HuH-7 (cell line): ENCODE measurements at regions not wholly inside any gene's neighbourhood (a gene's known extent, or its start where the extent isn't known, plus 50 kb on each side); places are given as distances from the start of the nearest gene placed in this dataset.

ENCODE experiments used
- DNase-seq: peaks from one replicate; pipeline ENCODE4 v3.0.0; 2011; ENCODE audit warnings: low spot score

GRCh38 chr1:193562121-193562520, 375.7 kb upstream of the B3GALT2 start:
- DNase-seq = no peak

DNA sequence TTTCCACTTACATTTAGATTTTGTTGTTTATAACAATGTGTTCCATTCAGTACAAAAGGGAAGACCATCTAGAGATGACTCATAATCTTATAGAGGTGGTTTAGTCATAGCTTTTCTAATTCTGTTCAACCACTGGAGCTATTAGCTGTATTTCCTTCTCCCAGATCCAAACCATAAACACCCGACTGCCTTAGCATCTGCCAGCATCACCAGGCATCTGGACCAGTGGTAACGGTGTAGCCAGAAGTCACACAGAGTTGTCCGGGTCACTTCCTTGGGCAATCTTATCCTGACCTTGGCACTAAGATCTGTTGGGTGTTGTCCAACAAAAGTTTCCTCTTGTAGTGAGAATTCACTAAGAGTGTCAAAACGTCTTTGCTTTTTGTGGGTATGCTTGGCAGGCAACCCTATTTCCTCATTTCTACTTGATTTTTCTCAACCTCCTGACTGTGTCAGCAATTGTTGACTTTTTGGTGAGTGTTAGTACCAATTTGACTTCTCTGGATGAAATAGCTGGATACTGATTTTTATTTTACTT, 372.1 kb upstream of the B3GALT2 start:
- no peak for DNase-seq

DNA sequence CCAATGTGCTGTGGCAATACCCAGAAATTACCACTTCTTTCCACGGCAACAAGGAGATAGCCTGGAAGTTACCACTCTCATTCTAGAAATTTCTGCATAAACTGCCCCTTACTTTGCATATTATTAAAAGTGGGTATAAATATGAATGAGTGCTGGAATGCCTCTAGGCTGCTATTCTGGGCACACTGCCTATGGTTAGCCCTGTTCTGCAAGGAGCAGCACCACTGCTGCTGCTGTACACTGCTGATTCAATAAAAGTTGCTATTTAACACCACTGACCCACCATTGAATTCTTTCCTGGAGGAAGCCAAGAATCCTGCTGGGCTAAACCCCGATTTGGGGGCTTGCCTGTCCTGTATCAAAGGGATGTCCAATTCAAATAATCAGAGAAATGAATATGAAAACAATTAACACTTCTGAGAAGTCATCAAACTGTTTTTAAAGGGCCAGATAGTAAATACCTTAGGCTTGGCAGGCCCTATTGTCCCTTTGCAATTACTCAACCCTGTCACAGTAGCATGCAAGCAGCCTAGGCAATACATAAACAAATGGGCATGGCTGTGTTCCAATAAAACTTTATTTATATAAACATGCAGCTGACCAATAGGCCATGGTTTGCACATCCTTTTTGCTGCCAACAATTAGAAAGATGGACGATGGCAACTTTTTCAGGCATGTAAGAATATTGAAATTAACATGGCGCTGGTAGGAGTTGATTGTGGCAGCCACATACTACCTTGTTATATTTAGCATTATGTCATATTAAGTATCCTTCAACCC, 369.4 kb upstream of the B3GALT2 start:
- no peak for DNase-seq

DNA sequence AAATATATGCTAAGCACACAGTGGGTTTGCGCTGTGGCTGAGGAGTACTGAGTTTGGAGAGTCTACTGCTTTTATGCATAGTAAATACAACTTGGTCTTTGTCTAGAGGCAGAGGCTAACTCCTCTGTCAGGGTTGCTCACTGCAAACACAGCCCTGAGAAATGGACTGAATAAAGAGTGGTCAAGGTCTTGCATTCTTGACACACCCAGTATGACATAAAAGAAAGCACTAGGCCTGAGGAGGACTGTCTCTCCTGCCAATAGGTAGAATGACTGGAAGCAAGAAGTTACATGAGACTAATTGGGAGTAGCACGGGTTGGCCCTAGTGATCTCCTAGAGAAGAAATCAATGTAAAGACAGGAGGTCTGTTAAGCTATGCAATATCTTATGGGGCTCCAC, 367.2 kb upstream of the B3GALT2 start:
- DNase-seq = no peak

- DNase-seq = no peak
These were observed 365.9 kb upstream of the B3GALT2 start for GRCh38 chr1:193552274-193552673.

DNA sequence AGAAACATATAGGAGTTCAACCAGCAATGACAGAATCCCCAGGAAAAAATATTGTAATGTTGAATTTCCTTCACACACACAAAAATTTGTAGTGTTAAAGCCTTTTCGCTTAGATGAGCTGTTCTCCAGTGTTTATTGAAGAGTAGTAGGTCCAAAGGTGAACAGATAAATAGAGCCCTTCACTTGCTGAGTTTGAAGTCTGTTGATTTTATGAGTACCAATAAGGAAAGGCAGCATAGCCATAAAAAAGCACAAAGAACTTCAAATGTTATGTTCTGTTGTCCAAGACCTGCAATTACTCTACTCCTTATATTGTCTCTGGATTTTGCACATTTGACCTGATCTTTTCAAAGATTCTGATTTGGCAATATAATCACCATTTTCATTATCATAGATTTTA, 362.7 kb upstream of the B3GALT2 start:
- peak; percentile 15 for DNase-seq

GRCh38 chr1:193545171-193545570, 358.8 kb upstream of the B3GALT2 start:
- no peak for DNase-seq

GRCh38 chr1:193543259-193543658, 356.8 kb upstream of the B3GALT2 start:
- no peak for DNase-seq

GRCh38 chr1:193542690-193543089, 356.3 kb upstream of the B3GALT2 start:
- DNase-seq = no peak

GRCh38 chr1:193540511-193540910, 354.1 kb upstream of the B3GALT2 start:
- DNase-seq = no peak

DNA sequence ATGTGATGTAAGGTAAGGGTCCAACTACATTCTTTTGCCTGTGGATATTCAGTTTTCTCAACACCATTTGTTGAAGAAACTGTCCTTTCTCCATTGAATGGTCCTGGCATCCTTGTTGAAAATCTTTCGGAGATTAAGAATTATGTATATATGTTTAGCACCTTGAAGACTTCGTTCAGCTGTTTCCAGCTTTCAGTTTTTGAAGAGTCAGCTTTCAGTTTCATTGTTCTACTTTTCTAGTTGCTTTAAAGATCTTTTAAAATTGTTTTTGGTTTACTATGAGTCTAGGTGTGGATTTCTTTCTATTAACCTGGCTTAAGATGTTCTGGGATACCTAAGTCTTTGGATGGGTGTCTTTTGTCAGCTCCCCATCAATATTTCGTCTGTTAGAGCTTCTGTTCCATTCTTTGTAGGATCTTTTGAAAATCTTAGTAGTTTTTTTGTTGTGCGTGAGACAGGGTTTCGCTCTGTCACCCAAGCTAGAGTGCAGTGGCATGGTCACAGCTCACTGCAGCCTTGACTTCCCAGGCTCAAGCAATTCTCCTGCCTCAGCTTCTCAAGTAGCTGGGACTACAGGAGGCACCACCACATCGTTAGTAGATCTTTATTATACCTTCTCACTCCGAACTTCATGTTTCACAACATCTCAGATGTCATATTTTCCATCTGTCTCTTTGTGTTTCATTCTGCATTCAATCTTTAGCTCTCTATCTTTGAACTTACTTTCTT, 353.5 kb upstream of the B3GALT2 start:
- no peak for DNase-seq

GRCh38 chr1:193538680-193539079, 352.3 kb upstream of the B3GALT2 start:
- no peak for DNase-seq

DNA sequence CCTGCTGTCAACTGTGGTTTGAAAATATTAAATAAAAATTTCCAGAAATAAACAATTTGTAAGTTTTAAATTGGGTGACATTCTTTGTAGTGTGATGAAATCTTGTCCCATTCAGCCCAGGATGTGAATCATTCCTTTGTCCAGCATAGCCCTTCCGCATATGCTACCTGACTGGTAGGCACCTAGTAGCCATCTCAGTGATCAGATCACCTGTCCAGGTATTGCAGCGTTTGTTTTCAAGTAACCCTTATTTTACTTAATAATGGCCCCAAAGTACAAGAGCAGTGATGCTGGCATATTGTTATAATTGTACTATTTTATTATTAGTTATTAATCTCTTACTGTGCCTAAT, 351.6 kb upstream of the B3GALT2 start:
- no peak for DNase-seq

- DNase-seq = no peak
These were observed 351.0 kb upstream of the B3GALT2 start for GRCh38 chr1:193537266-193538002.

DNA sequence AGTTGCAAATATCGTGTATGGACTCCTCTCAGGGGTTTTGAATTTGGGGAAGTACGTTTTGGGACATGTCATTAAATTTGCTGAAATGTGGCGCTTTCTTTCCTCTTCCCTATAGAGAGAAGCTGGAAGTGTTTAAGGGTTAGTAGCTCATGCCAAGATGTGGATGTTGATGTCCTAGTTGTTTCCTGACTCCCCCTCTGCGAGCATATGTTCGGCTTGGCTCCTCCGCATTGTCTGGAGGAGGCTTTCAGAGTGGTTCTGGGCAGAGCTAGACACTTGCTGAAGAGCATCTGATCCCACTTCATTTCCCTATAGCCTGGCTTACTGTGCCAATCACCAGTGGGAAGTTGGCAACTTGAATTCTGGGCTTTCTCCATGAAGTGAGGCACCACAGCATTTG, 347.4 kb upstream of the B3GALT2 start:
- DNase-seq = no peak

- DNase-seq = no peak
These were observed 339.7 kb upstream of the B3GALT2 start for GRCh38 chr1:193525917-193526710.

DNA sequence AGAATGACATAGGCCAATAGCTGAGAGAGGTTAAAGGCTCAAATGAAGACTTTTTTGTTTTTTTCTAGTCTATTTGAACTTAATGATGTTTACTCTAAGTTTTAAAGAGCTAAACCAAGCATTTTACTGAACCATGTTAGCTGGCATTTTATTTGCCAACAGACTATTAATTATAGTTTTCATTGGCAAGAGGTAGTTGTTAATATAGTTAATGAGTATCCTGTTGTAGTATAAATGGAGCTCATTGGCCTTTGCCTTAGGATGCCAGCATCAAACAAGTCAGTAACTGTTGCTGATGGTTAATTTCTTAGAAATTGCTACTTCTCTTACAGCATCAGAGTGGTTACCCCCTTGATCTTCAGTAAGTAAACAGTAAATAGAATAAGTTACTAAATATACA, 339.0 kb upstream of the B3GALT2 start:
- no peak for DNase-seq

DNA sequence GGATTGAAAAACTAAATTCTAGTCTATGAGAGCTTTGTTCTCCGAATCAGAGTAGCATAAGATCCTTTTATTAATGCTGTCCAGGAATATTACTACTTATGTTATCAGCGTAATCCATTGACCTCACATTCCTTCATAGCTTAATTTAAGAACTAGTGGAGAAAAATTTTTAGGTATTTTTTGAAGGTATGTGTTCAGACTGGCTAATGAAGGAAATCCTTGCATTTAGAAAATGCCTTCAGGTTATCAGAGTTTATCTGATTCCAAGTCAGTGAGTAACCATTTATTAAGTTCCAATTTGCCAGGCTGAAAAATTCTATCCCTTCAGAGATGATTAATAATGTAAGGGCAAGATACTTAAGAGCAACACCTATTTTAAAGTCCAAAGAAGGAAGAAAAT, 338.2 kb upstream of the B3GALT2 start:
- no peak for DNase-seq

- DNase-seq = no peak
These were observed 337.6 kb upstream of the B3GALT2 start for GRCh38 chr1:193524021-193524420.

DNA sequence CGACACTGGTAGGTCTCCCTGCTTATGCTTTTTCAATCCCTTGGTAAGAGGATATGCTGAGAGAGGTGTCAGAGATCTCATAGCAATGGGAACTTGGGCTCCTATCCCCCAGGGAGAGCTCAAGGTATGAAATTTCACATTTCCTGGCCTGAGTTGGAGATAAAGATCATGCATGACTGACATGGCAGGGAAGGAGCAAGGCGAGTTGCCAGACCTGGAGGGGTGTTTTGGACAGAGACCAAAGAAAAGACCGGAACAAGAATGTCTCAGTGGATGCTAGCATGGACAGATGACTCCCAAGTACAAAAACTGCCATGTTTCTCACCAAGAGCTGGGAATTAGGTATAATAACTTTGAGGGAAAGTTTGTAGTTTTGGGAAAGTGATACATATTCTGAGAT, 334.1 kb upstream of the B3GALT2 start:
- no peak for DNase-seq

DNA sequence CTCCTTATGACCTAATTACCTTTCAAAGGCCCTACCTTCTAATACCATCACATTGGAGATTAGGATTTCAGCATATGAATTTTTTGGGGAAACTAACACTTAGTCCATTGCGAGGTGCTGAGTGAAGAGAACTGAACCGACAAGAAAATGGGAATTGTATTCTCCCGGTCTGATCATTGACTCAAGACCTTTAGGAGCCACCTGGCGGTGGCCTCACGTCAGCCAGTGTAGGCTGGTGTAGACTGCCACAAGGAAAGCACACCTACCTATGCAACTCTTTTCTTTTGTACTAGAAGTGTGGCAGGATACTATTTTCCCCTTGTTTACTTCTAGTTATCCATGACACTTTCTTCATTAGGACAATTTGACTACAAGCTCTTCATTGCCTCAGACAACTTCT, 333.5 kb upstream of the B3GALT2 start:
- DNase-seq = peak; percentile 3
